Liver (tissue), 8 donors: ENCODE measurements at regions not wholly inside any gene's neighbourhood (a gene's known extent, or its start where the extent isn't known, plus 50 kb on each side); places are given as distances from the start of the nearest gene placed in this dataset.

Experiments used
- DNase-seq: peaks from one replicate; pipeline ENCODE4 v3.0.0-alpha.2; 2017; ENCODE audit warnings: low spot score
- H3K27ac ChIP-seq, 2 donors: one replicate each; pipeline ENCODE4 v1.7.0; 2013; ENCODE audit warnings: inconsistent platforms in 2 of 2, low read length in 2 of 2, control low read depth in 1 of 2, low read depth in 1 of 2, mild to moderate bottlenecking in 1 of 2
- H3K27me3 ChIP-seq, 4 donors: one replicate each; pipeline versions ENCODE4 v1.6.1 to v1.7.0; 2013; ENCODE audit warnings: low read length in 3 of 4, inconsistent platforms in 1 of 4, mild to moderate bottlenecking in 1 of 4, moderate library complexity in 1 of 4; ENCODE audit not compliant: control insufficient read depth in 4 of 4, insufficient read depth in 4 of 4
- H3K36me3 ChIP-seq, 4 donors: one replicate each; pipeline versions ENCODE4 v1.6.1 to v1.7.0; 2013; ENCODE audit warnings: low read length in 3 of 4, mild to moderate bottlenecking in 3 of 4, low read depth in 1 of 4, moderate library complexity in 1 of 4; ENCODE audit not compliant: control insufficient read depth in 4 of 4, insufficient read depth in 3 of 4
- H3K4me1 ChIP-seq, 4 donors: one replicate each; pipeline versions ENCODE4 v1.6.1 to v1.7.0; 2013; ENCODE audit warnings: low read length in 3 of 4, mild to moderate bottlenecking in 3 of 4, moderate library complexity in 1 of 4; ENCODE audit not compliant: control insufficient read depth in 4 of 4, insufficient read depth in 4 of 4
- H3K4me3 ChIP-seq, 3 donors: one replicate each; pipeline versions ENCODE4 v1.6.1 to v1.7.0; 2013; ENCODE audit warnings: low read length in 3 of 3, control low read depth in 1 of 3, low read depth in 1 of 3, mild to moderate bottlenecking in 1 of 3
- H3K9ac ChIP-seq, 2 donors: one replicate each; pipeline ENCODE4 v1.7.0; 2013; ENCODE audit warnings: low read length in 2 of 2, mild to moderate bottlenecking in 2 of 2, moderate library complexity in 2 of 2, control low read depth in 1 of 2, low read depth in 1 of 2
- H3K9me3 ChIP-seq, 4 donors: one replicate each; pipeline versions ENCODE4 v1.6.1 to v1.7.0; 2013; ENCODE audit warnings: low read length in 3 of 4; ENCODE audit not compliant: control insufficient read depth in 4 of 4
- EGR1 ChIP-seq, 2 donors: IDR thresholded peaks; 2 replicates each; pipeline ENCODE4 v1.6.1; 2016 to 2018; ENCODE audit warnings: antibody characterized with exemption in 2 of 2, low read depth in 2 of 2
- FOXA2 ChIP-seq: IDR thresholded peaks from 2 replicates; pipeline ENCODE4 v1.6.1; 2016; ENCODE audit warnings: antibody characterized with exemption
- GABPA ChIP-seq, 2 donors: IDR thresholded peaks in 1 of 2; conservative IDR thresholded peaks in 1 of 2; 2 replicates each; pipeline ENCODE4 v1.6.1; 2016; ENCODE audit warnings: antibody characterized with exemption in 2 of 2, mild to moderate bottlenecking in 1 of 2, moderate library complexity in 1 of 2
- HNF4G ChIP-seq: IDR thresholded peaks from 2 replicates; pipeline ENCODE4 v1.6.1; 2016; ENCODE audit warnings: antibody characterized with exemption
- JUND ChIP-seq, 2 donors: IDR thresholded peaks; 2 replicates each; pipeline ENCODE4 v1.6.1; 2016; ENCODE audit warnings: antibody characterized with exemption in 2 of 2
- MAX ChIP-seq: IDR thresholded peaks from 2 replicates; pipeline ENCODE4 v1.6.1; 2016; ENCODE audit warnings: antibody characterized with exemption
- NR2F2 ChIP-seq: IDR thresholded peaks from 2 replicates; pipeline ENCODE4 v1.6.1; 2016; ENCODE audit warnings: antibody characterized with exemption
- RAD21 ChIP-seq, 2 donors: IDR thresholded peaks; 2 replicates each; pipeline ENCODE4 v1.6.1; 2016; ENCODE audit warnings: antibody characterized with exemption in 2 of 2, mild to moderate bottlenecking in 2 of 2
- RXRA ChIP-seq, 2 donors: IDR thresholded peaks; 2 replicates each; pipeline ENCODE4 v1.6.1; 2017 to 2018; ENCODE audit warnings: antibody characterized with exemption in 2 of 2, mild to moderate bottlenecking in 1 of 2
- TAF1 ChIP-seq: conservative IDR thresholded peaks from 2 replicates; pipeline ENCODE4 v1.6.1; 2016; ENCODE audit warnings: antibody characterized with exemption, mild to moderate bottlenecking
- YY1 ChIP-seq: IDR thresholded peaks from 2 replicates; pipeline ENCODE4 v1.6.1; 2016; ENCODE audit warnings: antibody characterized with exemption, mild to moderate bottlenecking
- WGBS: extraction: QIAGEN DNeasy Blood & Tissue Kit; methylation state at CpG from one replicate; pipeline ENCODE4 v1.1.7; 2013; 5-methylcytosine and 5-hydroxymethylcytosine counted together
- TF ChIP-seq, protein P1 (sequence below): IDR thresholded peaks from 2 replicates; pipeline ENCODE4 v1.6.1; 2016; ENCODE audit warnings: antibody characterized with exemption
- TF ChIP-seq, protein P2 (sequence below): IDR thresholded peaks from 2 replicates; pipeline ENCODE4 v1.6.1; 2016; ENCODE audit warnings: antibody characterized with exemption, mild to moderate bottlenecking
- TF ChIP-seq, protein P3 (sequence below): IDR thresholded peaks from 2 replicates; pipeline ENCODE4 v1.6.1; 2016; ENCODE audit warnings: antibody characterized with exemption
- TF ChIP-seq, protein P4 (sequence below): fragments of 150-350 bp; IDR thresholded peaks from 2 replicates; pipeline ENCODE4 v1.5.1; 2017; ENCODE audit warnings: improper control_type of control experiment, low read depth, low read length; ENCODE audit not compliant: missing input control
- donor health status: healthy.
- donor health status: healthy.
- donor health status: healthy.
- donor health status: healthy.
- donor health status: healthy.

- DNase-seq = no peak
- no peak overlapping the region for H3K9ac ChIP-seq
- WGBS = 83% methylated on average over 5 of the region's 5 CpGs
Measured at GRCh38 chr17:13353590-13353989, 248.1 kb downstream of the HS3ST3A1 start.

DNA sequence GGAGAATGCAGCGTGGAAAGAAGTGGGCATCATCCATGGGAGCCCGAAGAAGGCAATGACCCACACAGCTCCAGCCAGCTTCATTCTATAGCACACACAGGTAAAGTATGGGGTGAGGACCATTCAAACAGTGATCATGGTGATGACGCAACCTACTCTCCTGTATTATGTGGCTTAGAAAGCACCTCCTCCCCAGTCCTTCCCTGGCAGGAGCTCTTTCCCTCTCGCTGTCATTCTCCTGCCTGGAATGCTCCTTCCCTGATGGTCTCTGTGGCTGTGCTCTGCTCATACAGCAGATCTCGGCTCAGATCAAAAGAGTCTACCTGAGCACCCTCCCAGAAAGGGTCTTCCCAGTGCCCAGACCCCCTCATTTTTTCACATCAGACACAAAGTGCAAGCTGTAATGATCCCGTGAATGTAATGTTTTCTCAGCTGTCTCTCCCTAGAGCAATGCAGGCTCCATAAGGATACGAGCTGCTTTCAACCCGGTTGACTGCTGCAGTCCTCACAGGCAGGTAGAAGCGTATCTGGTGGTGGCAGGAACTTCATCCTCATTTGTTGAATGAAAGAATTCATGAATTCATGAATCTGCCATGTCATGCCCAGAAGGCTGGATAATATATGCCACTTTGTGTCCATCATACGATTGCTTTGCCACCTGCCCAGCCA, 248.8 kb downstream of the HS3ST3A1 start:
- no peak for DNase-seq
- Histone ChIP-seq H3K4me1 (no peaks in the 10 kb centered on the region), H3K4me3 (no peak overlapping the region), H3K36me3 (no peaks in the 10 kb centered on the region), H3K9ac (no peak overlapping the region), H3K9me3 (no peaks in the 10 kb centered on the region), H3K27me3 (no peaks in the 10 kb centered on the region), H3K27ac (no peak overlapping the region)
- WGBS = 75% methylated on average over 10 of the region's 10 CpGs
- no peak for TF ChIP-seq EGR1 (IDR thresholded peaks at IDR 0.05; ENCODE audit: low read depth in 2 of 2)

More at GRCh38 chr17:13353590-13353989, 248.1 kb downstream of the HS3ST3A1 start:
- Histone ChIP-seq H3K4me3 (no peak overlapping the region), H3K36me3 (no peaks in the 10 kb centered on the region), H3K27ac (no peak overlapping the region), H3K4me1 (no peaks in the 10 kb centered on the region), H3K27me3 (no peaks in the 10 kb centered on the region), H3K9me3 (no peaks in the 10 kb centered on the region)
- no peak for TF ChIP-seq YY1
- no peak for TF ChIP-seq JUND (IDR thresholded peaks at IDR 0.05)
- no peak for TF ChIP-seq TAF1
- no peak for TF ChIP-seq GABPA (IDR thresholded peaks at IDR 0.05 in 1 of 2, conservative IDR thresholded peaks at IDR 0.05 in 1 of 2)
- TF ChIP-seq, protein P1, sequence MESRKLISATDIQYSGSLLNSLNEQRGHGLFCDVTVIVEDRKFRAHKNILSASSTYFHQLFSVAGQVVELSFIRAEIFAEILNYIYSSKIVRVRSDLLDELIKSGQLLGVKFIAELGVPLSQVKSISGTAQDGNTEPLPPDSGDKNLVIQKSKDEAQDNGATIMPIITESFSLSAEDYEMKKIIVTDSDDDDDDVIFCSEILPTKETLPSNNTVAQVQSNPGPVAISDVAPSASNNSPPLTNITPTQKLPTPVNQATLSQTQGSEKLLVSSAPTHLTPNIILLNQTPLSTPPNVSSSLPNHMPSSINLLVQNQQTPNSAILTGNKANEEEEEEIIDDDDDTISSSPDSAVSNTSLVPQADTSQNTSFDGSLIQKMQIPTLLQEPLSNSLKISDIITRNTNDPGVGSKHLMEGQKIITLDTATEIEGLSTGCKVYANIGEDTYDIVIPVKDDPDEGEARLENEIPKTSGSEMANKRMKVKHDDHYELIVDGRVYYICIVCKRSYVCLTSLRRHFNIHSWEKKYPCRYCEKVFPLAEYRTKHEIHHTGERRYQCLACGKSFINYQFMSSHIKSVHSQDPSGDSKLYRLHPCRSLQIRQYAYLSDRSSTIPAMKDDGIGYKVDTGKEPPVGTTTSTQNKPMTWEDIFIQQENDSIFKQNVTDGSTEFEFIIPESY = no peak
- TF ChIP-seq FOXA2 = no peak
- TF ChIP-seq, protein P2, sequence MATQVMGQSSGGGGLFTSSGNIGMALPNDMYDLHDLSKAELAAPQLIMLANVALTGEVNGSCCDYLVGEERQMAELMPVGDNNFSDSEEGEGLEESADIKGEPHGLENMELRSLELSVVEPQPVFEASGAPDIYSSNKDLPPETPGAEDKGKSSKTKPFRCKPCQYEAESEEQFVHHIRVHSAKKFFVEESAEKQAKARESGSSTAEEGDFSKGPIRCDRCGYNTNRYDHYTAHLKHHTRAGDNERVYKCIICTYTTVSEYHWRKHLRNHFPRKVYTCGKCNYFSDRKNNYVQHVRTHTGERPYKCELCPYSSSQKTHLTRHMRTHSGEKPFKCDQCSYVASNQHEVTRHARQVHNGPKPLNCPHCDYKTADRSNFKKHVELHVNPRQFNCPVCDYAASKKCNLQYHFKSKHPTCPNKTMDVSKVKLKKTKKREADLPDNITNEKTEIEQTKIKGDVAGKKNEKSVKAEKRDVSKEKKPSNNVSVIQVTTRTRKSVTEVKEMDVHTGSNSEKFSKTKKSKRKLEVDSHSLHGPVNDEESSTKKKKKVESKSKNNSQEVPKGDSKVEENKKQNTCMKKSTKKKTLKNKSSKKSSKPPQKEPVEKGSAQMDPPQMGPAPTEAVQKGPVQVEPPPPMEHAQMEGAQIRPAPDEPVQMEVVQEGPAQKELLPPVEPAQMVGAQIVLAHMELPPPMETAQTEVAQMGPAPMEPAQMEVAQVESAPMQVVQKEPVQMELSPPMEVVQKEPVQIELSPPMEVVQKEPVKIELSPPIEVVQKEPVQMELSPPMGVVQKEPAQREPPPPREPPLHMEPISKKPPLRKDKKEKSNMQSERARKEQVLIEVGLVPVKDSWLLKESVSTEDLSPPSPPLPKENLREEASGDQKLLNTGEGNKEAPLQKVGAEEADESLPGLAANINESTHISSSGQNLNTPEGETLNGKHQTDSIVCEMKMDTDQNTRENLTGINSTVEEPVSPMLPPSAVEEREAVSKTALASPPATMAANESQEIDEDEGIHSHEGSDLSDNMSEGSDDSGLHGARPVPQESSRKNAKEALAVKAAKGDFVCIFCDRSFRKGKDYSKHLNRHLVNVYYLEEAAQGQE = no peak
- TF ChIP-seq HNF4G = no peak
- TF ChIP-seq NR2F2 = no peak
- no peak for TF ChIP-seq RXRA (IDR thresholded peaks at IDR 0.05)
- no peak for TF ChIP-seq EGR1 (IDR thresholded peaks at IDR 0.05; ENCODE audit: low read depth in 2 of 2)

- H3K36me3 ChIP-seq = no peaks in the 10 kb centered on the region
- WGBS = 61% methylated on average over 3 of the region's 3 CpGs
- DNase-seq = no peak
- H3K4me3 ChIP-seq = no peak overlapping the region
- no peak overlapping the region for H3K27ac ChIP-seq
- no peak overlapping the region for H3K9ac ChIP-seq
- no peaks in the 10 kb centered on the region for H3K4me1 ChIP-seq
- no peaks in the 10 kb centered on the region for H3K27me3 ChIP-seq
- no peaks in the 10 kb centered on the region for H3K9me3 ChIP-seq
- no peak for TF ChIP-seq NR2F2
- no peak for TF ChIP-seq GABPA (IDR thresholded peaks at IDR 0.05 in 1 of 2, conservative IDR thresholded peaks at IDR 0.05 in 1 of 2)
- TF ChIP-seq, protein P2 = no peak
- TF ChIP-seq MAX = no peak
- TF ChIP-seq, protein P3, sequence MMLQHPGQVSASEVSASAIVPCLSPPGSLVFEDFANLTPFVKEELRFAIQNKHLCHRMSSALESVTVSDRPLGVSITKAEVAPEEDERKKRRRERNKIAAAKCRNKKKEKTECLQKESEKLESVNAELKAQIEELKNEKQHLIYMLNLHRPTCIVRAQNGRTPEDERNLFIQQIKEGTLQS = no peak
- no peak for TF ChIP-seq RAD21 (IDR thresholded peaks at IDR 0.05)
- TF ChIP-seq, protein P4, sequence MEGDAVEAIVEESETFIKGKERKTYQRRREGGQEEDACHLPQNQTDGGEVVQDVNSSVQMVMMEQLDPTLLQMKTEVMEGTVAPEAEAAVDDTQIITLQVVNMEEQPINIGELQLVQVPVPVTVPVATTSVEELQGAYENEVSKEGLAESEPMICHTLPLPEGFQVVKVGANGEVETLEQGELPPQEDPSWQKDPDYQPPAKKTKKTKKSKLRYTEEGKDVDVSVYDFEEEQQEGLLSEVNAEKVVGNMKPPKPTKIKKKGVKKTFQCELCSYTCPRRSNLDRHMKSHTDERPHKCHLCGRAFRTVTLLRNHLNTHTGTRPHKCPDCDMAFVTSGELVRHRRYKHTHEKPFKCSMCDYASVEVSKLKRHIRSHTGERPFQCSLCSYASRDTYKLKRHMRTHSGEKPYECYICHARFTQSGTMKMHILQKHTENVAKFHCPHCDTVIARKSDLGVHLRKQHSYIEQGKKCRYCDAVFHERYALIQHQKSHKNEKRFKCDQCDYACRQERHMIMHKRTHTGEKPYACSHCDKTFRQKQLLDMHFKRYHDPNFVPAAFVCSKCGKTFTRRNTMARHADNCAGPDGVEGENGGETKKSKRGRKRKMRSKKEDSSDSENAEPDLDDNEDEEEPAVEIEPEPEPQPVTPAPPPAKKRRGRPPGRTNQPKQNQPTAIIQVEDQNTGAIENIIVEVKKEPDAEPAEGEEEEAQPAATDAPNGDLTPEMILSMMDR = no peak
- no peak for TF ChIP-seq HNF4G
Measured at GRCh38 chr17:13351046-13351445, 250.7 kb downstream of the HS3ST3A1 start.
